Progenitor cell of endocrine pancreas (in vitro differentiated cells): ENCODE measurements at regions not wholly inside any gene's neighbourhood (a gene's known extent, or its start where the extent isn't known, plus 50 kb on each side); places are given as distances from the start of the nearest gene placed in this dataset.

Source experiments
- DNase-seq: peaks from one replicate; pipeline ENCODE4 v3.0.0; 2021; ENCODE audit warnings: low spot score; ENCODE audit not compliant: unreplicated experiment
- H3K27ac Mint-ChIP-seq: 2 replicates; pipeline ENCODE4 v1.8.0; 2021; ENCODE audit warnings: mild to moderate bottlenecking, moderate library complexity, mixed read lengths
- H3K27me3 Mint-ChIP-seq: 2 replicates; pipeline ENCODE4 v1.8.0; 2021; ENCODE audit warnings: mixed read lengths
- H3K36me3 Mint-ChIP-seq: 2 replicates; pipeline ENCODE4 v1.8.0; 2022; ENCODE audit warnings: mixed read lengths; ENCODE audit not compliant: insufficient read depth
- H3K4me1 Mint-ChIP-seq: 2 replicates; pipeline ENCODE4 v1.8.0; 2021; ENCODE audit warnings: low read depth, mixed read lengths
- H3K4me3 Mint-ChIP-seq: 2 replicates; pipeline ENCODE4 v1.8.0; 2021; ENCODE audit warnings: low read depth, mild to moderate bottlenecking, moderate library complexity, mixed read lengths
- H3K9me3 Mint-ChIP-seq: 2 replicates; pipeline ENCODE4 v1.8.0; 2021; ENCODE audit warnings: low read depth, mixed read lengths
- CTCF ChIP-seq: fragments of 200-600 bp; sonication (generic); IDR thresholded peaks from one replicate; pipeline ENCODE4 v1.5.0; 2021; ENCODE audit warnings: antibody characterized with exemption, mild to moderate bottlenecking; ENCODE audit not compliant: unreplicated experiment

GRCh38 chr4:125956276-125956675 lies 641.5 kb downstream of the FAT4 start:
- Mint-ChIP-seq H3K27ac (no peak overlapping the region), H3K4me1 (no peaks in the 10 kb centered on the region), H3K4me3 (no peak overlapping the region), H3K9me3 (peaks cover 2% of the 10 kb centered on the region), H3K27me3 (no peaks in the 10 kb centered on the region), H3K36me3 (no peaks in the 10 kb centered on the region)
- no peak for DNase-seq
- no peak for TF ChIP-seq CTCF

- H3K27me3 Mint-ChIP-seq: no peaks in the 10 kb centered on the region
- no peak overlapping the region for H3K27ac Mint-ChIP-seq
- no peak for TF ChIP-seq CTCF
- no peak overlapping the region for H3K4me3 Mint-ChIP-seq
- DNase-seq: no peak
- H3K36me3 Mint-ChIP-seq: no peaks in the 10 kb centered on the region
- peaks cover 2% of the 10 kb centered on the region for H3K9me3 Mint-ChIP-seq
- H3K4me1 Mint-ChIP-seq: no peaks in the 10 kb centered on the region
Observed at GRCh38 chr4:125958519-125958918, 643.8 kb downstream of the FAT4 start.

GRCh38 chr4:125961626-125962025 lies 646.9 kb downstream of the FAT4 start:
- Mint-ChIP-seq H3K4me3 (no peak overlapping the region), H3K4me1 (no peaks in the 10 kb centered on the region), H3K27me3 (no peaks in the 10 kb centered on the region), H3K36me3 (no peaks in the 10 kb centered on the region), H3K9me3 (peaks cover 2% of the 10 kb centered on the region), H3K27ac (no peak overlapping the region)
- DNase-seq: no peak
- no peak for TF ChIP-seq CTCF

GRCh38 chr4:125975861-125976397 lies 661.2 kb downstream of the FAT4 start:
- no peaks in the 10 kb centered on the region for H3K9me3 Mint-ChIP-seq
- no peak overlapping the region for H3K4me3 Mint-ChIP-seq
- no peak overlapping the region for H3K27ac Mint-ChIP-seq
- DNase-seq: no peak
- H3K4me1 Mint-ChIP-seq: no peaks in the 10 kb centered on the region
- H3K27me3 Mint-ChIP-seq: no peaks in the 10 kb centered on the region
- TF ChIP-seq CTCF: no peak
- no peaks in the 10 kb centered on the region for H3K36me3 Mint-ChIP-seq

- no peaks in the 10 kb centered on the region for H3K27me3 Mint-ChIP-seq
- no peak overlapping the region for H3K4me3 Mint-ChIP-seq
- H3K4me1 Mint-ChIP-seq: no peaks in the 10 kb centered on the region
- H3K36me3 Mint-ChIP-seq: no peaks in the 10 kb centered on the region
- H3K27ac Mint-ChIP-seq: no peak overlapping the region
- no peak for DNase-seq
- H3K9me3 Mint-ChIP-seq: no peaks in the 10 kb centered on the region
- TF ChIP-seq CTCF: no peak
Observed at GRCh38 chr4:125979950-125980349, 665.2 kb downstream of the FAT4 start.
